ENCODE measurements at regions not wholly inside any gene's neighbourhood (a gene's known extent, or its start where the extent isn't known, plus 50 kb on each side); places are given as distances from the start of the nearest gene placed in this dataset.

GRCh38 chr3:76083992-76084391, 298.6 kb upstream of the ZNF717 start:
- no peak for DNase-seq

DNA sequence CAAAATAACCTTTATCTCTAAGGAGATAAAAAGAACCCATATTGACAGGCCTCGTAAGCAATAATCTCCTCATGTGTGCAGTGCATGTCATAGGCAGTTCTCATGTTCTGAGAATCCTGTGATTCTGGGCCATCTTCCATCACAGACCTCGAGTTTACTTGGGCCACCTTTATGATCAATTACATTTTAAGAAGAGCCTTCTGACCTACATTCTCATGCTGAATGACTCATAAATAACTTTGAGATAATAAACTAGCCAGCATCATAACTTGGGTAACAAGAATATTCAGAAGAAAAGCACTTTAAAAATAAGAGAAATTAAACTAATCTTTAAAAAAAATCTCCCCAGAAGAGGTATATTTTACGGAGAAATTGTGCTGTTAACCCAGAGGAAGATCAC, 310.7 kb upstream of the ZNF717 start:
- DNase-seq, result no peak

- no peak for DNase-seq
These were observed 311.7 kb upstream of the ZNF717 start for GRCh38 chr3:76096836-76097588.

DNA sequence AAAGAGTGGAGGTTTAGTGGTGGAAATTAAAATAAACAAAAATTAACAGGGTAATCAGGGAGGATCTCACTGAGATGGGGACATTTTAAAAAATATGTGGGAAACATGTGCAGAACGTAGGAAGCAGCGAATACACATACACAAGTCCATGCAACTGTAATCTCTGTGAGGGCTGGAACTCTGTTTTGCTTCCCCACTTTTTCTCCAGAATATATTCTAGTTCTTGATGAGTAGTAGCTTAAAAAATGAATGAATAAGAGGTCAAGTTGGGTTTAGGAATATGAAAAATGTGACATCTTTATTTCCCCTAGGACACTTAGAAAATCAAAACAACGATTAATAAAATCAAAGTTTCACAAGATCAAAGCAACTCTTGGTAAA, 312.2 kb upstream of the ZNF717 start:
- DNase-seq, result no peak

GRCh38 chr3:76099956-76100355, 314.6 kb upstream of the ZNF717 start:
- no peak for DNase-seq

- DNase-seq, result peak; percentile 23
These were observed 322.7 kb upstream of the ZNF717 start for GRCh38 chr3:76107935-76108570.

- no peak for DNase-seq
These were observed 326.5 kb upstream of the ZNF717 start for GRCh38 chr3:76111808-76112207.

GRCh38 chr3:76122007-76122406, 336.7 kb upstream of the ZNF717 start:
- peak; percentile 2 for DNase-seq

DNA sequence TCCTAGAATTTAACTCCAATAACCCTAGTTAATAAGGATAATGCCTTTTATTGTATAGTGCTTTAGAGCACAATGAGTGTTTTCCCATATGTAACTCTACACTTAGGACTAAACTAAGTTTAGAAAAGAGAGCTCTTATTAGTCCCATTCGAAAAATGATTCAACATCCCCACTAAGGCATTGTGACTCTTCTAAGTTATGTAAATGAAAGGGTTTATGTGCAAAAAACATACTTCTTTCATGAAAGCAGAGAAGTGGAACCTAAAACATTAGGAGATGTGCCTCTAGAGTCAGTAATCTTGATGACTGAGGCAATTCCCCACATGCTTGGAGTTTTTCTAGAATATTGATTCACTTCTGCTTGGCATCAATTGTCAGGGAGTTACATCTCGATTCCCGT, 344.1 kb upstream of the ZNF717 start:
- no peak for DNase-seq

DNA sequence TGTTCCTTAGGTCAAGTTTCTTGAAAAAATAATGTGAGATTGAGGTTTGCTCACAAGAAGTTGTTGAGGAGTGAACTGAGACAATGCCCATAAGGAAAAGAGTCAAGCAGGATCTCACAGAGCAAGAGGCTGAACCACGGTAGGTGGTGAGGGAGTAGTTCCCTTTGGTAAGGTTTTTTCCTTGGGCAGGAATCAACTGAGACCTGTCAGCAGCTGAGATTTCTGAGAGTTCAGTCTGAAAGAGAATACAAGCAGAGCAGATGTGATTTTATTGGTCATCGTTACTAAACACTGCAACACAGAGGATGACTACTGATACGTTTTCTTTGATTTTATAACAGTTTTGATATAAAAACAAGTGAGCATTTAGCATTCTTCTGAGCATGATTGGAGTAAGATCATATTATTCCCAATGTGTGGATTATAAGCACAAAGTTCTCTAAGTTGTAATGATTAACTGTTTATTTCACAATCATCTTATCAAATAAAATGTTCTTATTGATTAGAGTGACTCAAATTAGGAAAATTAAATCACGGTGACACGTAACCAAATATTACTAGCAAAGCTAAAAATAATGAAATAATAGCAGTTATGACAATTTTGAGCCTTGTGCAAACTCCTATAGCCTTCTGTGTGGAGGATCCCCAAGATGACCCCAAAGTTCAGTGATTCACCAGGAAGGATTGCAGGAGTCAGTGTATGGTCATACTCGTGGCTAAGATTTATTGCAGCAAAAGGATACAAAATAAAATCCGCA, 346.2 kb upstream of the ZNF717 start:
- DNase-seq, result no peak

- DNase-seq, result no peak
These were observed 346.8 kb upstream of the ZNF717 start for GRCh38 chr3:76132154-76132470.

DNA sequence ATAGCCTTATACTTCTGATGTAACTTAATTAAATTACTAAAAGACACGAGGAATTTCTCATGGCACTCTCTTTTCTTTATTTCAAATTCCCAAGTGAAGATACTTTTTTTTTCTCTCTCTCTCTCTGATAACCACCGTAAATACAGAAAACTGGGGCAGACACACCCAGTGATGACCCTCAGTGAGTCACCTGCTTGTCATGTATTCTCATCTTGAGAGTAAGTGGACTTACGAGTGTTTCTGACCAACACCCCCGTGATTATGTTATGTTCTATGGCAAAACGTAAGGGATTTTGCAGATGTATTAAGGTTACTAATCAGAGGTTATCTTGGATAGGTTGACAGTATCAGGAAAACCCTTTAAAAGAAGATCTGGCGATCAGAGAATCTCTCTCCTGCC, 348.8 kb upstream of the ZNF717 start:
- no peak for DNase-seq

- no peak for DNase-seq
These were observed 353.6 kb upstream of the ZNF717 start for GRCh38 chr3:76138921-76139320.

DNA sequence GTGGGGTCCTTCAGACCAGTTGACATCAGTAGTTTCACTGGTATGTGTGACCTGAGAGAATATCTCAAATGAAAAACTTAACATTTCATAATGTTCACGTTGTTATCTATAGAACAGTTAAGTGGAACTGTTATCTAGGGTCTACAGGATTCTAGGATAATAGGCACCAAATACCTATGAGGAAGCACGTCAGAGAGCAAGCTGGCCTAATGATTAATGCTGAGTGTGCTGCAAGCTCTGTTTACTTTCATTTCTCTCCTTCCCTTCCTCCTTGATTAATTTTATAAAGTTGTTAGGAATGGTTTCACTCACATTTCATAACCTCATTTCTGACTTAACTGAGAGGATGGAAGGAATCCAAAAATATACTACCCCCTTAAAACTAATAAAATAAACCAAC, 362.5 kb upstream of the ZNF717 start:
- no peak for DNase-seq

DNA sequence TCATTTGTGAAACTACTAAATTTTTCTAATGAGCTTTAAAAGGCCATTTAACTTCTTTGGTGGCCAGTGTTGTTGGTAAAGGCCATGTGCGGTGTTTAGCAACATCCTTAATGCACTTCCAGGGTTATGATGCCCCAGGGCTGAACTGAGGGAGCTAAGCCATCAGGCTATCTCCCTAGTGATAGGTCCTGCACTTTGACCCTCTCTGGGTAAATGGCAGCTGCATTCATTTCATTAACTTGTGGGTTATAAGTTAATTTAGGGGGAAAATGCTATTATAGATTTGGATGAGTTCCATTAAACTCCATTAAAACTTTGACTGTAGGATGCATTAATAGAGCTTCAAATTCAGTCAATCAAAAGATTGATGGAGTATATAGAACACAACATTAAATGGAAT, 366.7 kb upstream of the ZNF717 start:
- DNase-seq, result no peak

DNA sequence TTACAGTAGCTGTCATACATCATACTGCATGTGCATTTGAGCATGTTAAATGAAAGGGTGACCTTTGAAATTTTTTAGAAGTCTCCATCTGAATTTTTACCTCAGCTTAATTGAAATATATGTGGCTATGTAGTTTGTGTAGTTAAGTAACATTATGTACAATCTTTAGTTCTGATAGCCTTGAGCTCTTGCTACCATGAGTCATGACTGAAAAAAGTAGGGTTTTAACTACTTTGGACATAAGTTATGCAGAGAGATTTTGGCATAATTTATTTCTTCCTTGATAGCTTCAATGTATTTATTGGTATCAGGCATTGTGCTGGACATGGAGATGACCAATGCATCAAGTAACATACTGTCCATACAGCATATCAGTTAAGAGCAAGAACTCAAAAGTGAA, 376.5 kb upstream of the ZNF717 start:
- DNase-seq, result no peak

DNA sequence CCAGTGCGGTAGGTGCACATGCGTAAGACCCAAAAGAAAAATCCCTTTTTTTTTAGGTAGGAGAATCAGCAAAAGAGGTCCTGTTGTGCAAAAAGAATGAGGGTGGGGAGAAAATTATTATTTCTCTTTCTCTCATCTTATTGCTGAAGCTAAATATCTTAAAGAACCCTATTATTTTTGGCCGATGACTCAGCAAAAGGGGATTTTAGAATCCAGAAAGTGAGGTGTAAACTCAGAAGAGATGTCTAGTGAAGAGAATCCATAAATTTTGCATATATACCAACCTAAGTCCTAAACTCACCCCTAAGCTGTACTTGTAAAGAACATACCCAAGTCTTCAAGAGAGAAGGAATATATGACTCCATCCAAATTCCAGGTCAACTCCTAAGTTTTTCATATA, 386.3 kb upstream of the ZNF717 start:
- DNase-seq, result no peak

GRCh38 chr3:76177610-76178009, 392.3 kb upstream of the ZNF717 start:
- no peak for DNase-seq

DNA sequence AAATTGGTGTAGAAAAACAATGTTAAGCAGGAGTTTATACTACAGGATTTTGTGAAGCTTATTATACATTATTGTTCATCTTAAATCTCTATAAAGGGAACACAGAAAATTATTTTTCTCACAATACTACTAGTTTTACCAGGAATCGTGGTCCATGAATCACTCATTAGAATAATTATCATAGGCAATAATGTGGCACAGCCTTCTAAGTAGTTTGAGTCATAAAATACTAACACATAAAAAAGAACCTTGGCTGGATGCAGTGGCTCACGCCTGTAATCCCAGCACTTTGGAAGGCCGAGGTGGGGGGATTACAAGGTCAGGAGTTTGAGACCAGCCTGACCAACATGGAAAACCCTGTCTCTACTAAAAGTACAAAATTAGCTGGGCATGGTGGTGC, 393.1 kb upstream of the ZNF717 start:
- DNase-seq, result no peak

- DNase-seq, result no peak
These were observed 395.9 kb upstream of the ZNF717 start for GRCh38 chr3:76181213-76181612.

DNA sequence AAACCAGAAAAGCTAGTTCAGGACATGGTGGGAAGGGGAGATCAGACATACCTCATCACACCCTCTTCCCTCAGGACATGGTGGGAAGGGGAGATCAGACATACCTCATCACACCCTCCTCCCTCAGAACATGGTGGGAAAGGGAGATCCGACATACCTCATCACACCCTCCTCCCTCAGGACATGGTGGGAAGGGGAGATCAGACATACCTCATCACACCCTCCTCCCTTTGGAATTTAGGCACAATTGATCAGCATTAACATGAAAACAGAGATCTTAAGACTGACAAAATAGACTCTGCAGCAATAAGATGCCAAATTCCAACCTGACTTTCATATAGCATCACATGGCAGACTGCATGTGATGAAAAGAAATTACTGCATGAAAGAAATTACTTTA, 412.7 kb upstream of the ZNF717 start:
- no peak for DNase-seq

- DNase-seq, result no peak
These were observed 414.0 kb upstream of the ZNF717 start for GRCh38 chr3:76199382-76199781.

DNA sequence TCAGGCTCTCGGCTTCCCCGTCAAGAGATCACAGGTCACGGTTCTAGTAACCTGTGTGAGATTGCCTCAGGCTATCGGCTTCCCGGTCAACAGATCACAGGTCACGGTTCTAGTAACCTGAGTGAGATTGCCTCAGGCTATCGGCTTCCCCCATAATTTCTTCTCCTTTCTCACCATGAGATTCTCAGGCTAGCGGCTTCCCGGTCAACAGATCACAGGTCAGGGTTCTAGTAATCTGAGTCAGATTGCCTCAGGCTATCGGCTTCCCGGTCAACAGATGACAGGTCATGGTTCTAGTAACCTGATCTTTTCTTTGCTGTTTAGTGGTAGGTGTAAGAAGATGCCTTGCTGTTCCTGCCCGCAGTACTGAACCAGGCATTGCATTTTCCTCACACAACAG, 418.2 kb upstream of the ZNF717 start:
- DNase-seq, result no peak

DNA sequence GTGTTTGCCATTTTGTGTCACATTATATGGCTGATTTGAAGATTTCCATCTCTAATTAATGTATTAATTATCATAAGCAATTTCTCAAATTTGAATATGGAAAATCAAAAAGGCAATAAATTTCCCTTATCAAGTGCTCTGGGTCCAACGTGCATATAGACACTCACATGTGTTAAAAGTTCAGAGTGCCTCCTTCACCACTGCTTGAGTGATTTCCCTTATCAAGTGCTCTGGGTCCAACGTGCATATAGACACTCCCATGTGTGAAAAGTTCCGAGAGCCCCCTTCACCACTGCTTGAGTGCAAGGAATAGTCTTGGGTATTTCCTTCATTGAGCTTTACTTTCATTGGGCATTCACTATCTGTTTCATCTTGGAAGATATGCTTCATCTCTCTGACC, 421.0 kb upstream of the ZNF717 start:
- DNase-seq, result no peak

Data from suppressor macrophage treated with lipopolysaccharide for 4 hours (primary cell).